ENCODE measurements at regions not wholly inside any gene's neighbourhood (a gene's known extent, or its start where the extent isn't known, plus 50 kb on each side); places are given as distances from the start of the nearest gene placed in this dataset.

GRCh38 chr5:57817001-57817453 lies 334.4 kb upstream of the ACTBL2 start:
- TF ChIP-seq SP1 (IDR thresholded peaks at IDR 0.05) (no peak), FOXM1 (IDR thresholded peaks at IDR 0.05; ENCODE audit: borderline replicate concordance) (no peak), CTBP1 (IDR thresholded peaks at IDR 0.05; ENCODE audit: borderline replicate concordance) (no peak), BHLHE40 (IDR thresholded peaks at IDR 0.05; ENCODE audit: borderline replicate concordance) (no peak), ELF4 (IDR thresholded peaks at IDR 0.05) (no peak), FOXK2 (IDR thresholded peaks at IDR 0.05) (no peak), SUZ12 (IDR thresholded peaks at IDR 0.05) (no peak)
